ENCODE measurements at regions not wholly inside any gene's neighbourhood (a gene's known extent, or its start where the extent isn't known, plus 50 kb on each side); places are given as distances from the start of the nearest gene placed in this dataset.
"Not testable (repeated sequence)": the region's sequence is repeated elsewhere in the genome, so short reads cannot be mapped to it uniquely, and the experiment has no call there.

DNA sequence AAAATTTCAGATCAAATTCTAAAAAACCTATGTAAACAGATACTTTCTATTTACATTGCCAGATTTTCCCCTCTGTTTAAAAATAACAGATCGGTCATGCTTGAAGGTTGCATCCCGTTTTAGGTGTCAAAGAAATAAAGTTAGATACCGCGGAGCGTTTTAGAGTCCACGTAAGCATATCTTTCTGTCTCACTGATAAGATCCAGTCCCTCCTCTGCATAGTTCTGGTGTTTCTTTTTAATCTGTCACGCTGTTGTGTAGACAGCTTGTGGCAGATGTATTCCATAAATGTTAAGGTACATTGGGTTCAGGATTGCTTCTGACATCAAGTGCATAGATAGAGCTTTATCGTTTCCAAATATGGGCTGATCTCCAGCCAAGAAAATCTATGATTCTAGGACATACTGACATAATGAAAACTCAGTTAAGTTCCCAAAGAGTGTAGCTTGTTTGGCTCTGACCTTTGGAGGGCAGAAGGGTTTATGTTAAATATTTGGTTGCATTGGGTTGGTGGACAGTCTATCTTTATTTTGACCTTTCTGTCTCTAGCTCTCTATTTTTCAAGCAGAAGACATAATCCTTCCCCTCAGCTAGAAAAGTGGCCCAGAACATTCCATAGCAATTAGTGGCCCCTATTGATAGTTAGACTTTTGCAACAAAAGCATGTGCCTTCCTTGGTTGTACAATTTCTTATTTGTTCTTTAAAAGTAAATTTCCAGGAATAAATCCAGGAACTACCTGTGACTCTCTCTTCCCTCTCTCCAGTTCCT is 376.6 kb upstream of the SMIM30 start:
- TF ChIP-seq, protein P1, sequence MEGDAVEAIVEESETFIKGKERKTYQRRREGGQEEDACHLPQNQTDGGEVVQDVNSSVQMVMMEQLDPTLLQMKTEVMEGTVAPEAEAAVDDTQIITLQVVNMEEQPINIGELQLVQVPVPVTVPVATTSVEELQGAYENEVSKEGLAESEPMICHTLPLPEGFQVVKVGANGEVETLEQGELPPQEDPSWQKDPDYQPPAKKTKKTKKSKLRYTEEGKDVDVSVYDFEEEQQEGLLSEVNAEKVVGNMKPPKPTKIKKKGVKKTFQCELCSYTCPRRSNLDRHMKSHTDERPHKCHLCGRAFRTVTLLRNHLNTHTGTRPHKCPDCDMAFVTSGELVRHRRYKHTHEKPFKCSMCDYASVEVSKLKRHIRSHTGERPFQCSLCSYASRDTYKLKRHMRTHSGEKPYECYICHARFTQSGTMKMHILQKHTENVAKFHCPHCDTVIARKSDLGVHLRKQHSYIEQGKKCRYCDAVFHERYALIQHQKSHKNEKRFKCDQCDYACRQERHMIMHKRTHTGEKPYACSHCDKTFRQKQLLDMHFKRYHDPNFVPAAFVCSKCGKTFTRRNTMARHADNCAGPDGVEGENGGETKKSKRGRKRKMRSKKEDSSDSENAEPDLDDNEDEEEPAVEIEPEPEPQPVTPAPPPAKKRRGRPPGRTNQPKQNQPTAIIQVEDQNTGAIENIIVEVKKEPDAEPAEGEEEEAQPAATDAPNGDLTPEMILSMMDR (IDR thresholded peaks at IDR 0.05), result not testable (repeated sequence)
- not testable (repeated sequence) for TF ChIP-seq POLR2A (IDR thresholded peaks at IDR 0.05)
